OCI-LY7 (cell line): ENCODE measurements at regions not wholly inside any gene's neighbourhood (a gene's known extent, or its start where the extent isn't known, plus 50 kb on each side); places are given as distances from the start of the nearest gene placed in this dataset.

ENCODE experiments used
- BruUV-seq: library from RNA; stranded (reverse); fragments of 400-500 nt; replicated peaks from 2 replicates; lab custom pipeline; 2021; lab: Mats Ljungman, UMichigan
- CTCF ChIA-PET: fragments of 300-600 bp; sonication (Branson Sonifier 250); formaldehyde crosslinking; loops from one replicate; lab custom pipeline; 2022; ENCODE audit warnings: antibody characterized with exemption; ENCODE audit not compliant: unreplicated experiment; lab: Charles Lee
- POLR2A ChIA-PET: fragments of 300-600 bp; sonication (Branson Sonifier 250); formaldehyde crosslinking; loops from one replicate; lab custom pipeline; 2022; ENCODE audit warnings: antibody characterized with exemption; lab: Charles Lee
- DNase-seq: peaks from one replicate; pipeline ENCODE4 v3.0.0-alpha.2; 2015; ENCODE audit warnings: low spot score
- H2AFZ ChIP-seq: fragments of 200-600 bp; sonication (generic), shearing (Covaris generic); 2 replicates; pipeline ENCODE4 v1.6.1; 2014; ENCODE audit warnings: mild to moderate bottlenecking, antibody characterized with exemption, low read length, moderate library complexity
- H3K27ac ChIP-seq: fragments of 200-600 bp; sonication (generic); 2 replicates; pipeline ENCODE4 v1.5.1; 2014; ENCODE audit warnings: mixed run types, low read depth, mild to moderate bottlenecking, moderate library complexity, low read length, inconsistent platforms; ENCODE audit not compliant: poor library complexity, severe bottlenecking
- H3K36me3 ChIP-seq: fragments of 200-600 bp; sonication (generic); 2 replicates; pipeline ENCODE4 v1.6.1; 2014; ENCODE audit warnings: mild to moderate bottlenecking, antibody characterized with exemption, low read length, moderate library complexity, mixed read lengths; ENCODE audit not compliant: insufficient read depth
- H3K4me1 ChIP-seq: fragments of 200-600 bp; sonication (generic); 2 replicates; pipeline ENCODE4 v1.5.1; 2014; ENCODE audit warnings: mild to moderate bottlenecking, low read length; ENCODE audit not compliant: insufficient read depth, poor library complexity, severe bottlenecking
- H3K4me2 ChIP-seq: fragments of 200-600 bp; sonication (generic); 2 replicates; pipeline ENCODE4 v1.6.1; 2014; ENCODE audit warnings: mild to moderate bottlenecking, low read length
- H3K4me3 ChIP-seq: fragments of 200-600 bp; sonication (generic); 2 replicates; pipeline ENCODE4 v1.5.1; 2014; ENCODE audit warnings: mild to moderate bottlenecking, low read depth, low read length; ENCODE audit not compliant: poor library complexity, severe bottlenecking
- H3K79me2 ChIP-seq: fragments of 200-600 bp; sonication (generic); 2 replicates; pipeline ENCODE4 v1.6.1; 2016; ENCODE audit warnings: low read depth, mild to moderate bottlenecking, low read length, moderate library complexity, mixed read lengths; ENCODE audit not compliant: insufficient read depth
- H3K9me2 ChIP-seq: fragments of 200-600 bp; sonication (generic); 2 replicates; pipeline ENCODE4 v1.6.1; 2016; ENCODE audit warnings: mild to moderate bottlenecking, low read length, mixed read lengths; ENCODE audit not compliant: insufficient read depth
- H3K9me3 ChIP-seq: fragments of 200-600 bp; sonication (generic); 2 replicates; pipeline ENCODE4 v1.6.1; 2014; ENCODE audit warnings: mild to moderate bottlenecking, mixed run types, low read length, mixed read lengths
- H4K20me1 ChIP-seq: fragments of 200-600 bp; sonication (generic); 2 replicates; pipeline ENCODE4 v1.6.1; 2014; ENCODE audit warnings: mild to moderate bottlenecking, antibody characterized with exemption, low read length, moderate library complexity, mixed read lengths; ENCODE audit not compliant: insufficient read depth
- EZH2phosphoT487 ChIP-seq: fragments of 200-600 bp; sonication (generic); IDR thresholded peaks from 2 replicates; pipeline ENCODE4 v1.6.1; 2018; ENCODE audit warnings: low read depth, borderline replicate concordance, mild to moderate bottlenecking, mixed run types, antibody characterized with exemption, low read length, moderate library complexity, mixed read lengths
- intact Hi-C: fragments of 100-400 bp; cut with micrococcal nuclease; formaldehyde crosslinking; loops from one replicate; pipeline ENCODE4 v1.10.0; 2022; ENCODE audit not compliant: unreplicated experiment
- TF ChIP-seq, protein P1 (sequence below): fragments of 200-600 bp; sonication (generic); conservative IDR thresholded peaks from 2 replicates; pipeline ENCODE4 v1.5.1; 2014; ENCODE audit warnings: mild to moderate bottlenecking, antibody characterized with exemption, low read length, moderate library complexity, mixed read lengths

DNA sequence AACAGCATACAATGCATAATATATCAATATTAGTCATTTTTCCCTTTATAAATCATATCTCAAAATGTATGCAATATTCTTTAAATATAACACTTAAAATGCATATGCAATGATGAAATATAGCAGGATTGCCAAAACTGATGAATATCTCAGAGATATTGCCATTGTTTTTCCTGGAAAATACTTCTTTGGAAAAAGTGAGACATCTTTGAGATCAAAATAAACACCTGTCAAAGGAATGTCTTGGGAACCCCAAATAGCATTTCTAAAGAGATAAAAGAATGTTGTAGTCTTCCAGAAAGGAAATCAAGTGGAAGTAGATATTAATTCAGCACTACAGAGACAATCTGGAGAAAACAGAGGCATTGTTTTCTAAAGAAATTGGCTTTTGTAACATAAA lies 457.8 kb upstream of the UBE2E2 start:
- Histone ChIP-seq H3K79me2 (no peaks in the 10 kb centered on the region), H3K36me3 (no peaks in the 10 kb centered on the region), H2AFZ (no peak overlapping the region), H3K27ac (no peak overlapping the region), H3K4me3 (no peak overlapping the region), H3K9me3 (no peaks in the 10 kb centered on the region), H3K4me2 (no peak overlapping the region), H3K9me2 (no peaks in the 10 kb centered on the region), H3K4me1 (no peaks in the 10 kb centered on the region), H4K20me1 (no peaks in the 10 kb centered on the region)
- CTCF ChIA-PET = no interaction called here
- no TSS peak for BruUV-seq
- POLR2A ChIA-PET = no interaction called here
- intact Hi-C loops = no loop called here
- no peak for DNase-seq
- TF ChIP-seq, protein P1, sequence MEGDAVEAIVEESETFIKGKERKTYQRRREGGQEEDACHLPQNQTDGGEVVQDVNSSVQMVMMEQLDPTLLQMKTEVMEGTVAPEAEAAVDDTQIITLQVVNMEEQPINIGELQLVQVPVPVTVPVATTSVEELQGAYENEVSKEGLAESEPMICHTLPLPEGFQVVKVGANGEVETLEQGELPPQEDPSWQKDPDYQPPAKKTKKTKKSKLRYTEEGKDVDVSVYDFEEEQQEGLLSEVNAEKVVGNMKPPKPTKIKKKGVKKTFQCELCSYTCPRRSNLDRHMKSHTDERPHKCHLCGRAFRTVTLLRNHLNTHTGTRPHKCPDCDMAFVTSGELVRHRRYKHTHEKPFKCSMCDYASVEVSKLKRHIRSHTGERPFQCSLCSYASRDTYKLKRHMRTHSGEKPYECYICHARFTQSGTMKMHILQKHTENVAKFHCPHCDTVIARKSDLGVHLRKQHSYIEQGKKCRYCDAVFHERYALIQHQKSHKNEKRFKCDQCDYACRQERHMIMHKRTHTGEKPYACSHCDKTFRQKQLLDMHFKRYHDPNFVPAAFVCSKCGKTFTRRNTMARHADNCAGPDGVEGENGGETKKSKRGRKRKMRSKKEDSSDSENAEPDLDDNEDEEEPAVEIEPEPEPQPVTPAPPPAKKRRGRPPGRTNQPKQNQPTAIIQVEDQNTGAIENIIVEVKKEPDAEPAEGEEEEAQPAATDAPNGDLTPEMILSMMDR = no peak
- no peak for TF ChIP-seq EZH2phosphoT487

DNA sequence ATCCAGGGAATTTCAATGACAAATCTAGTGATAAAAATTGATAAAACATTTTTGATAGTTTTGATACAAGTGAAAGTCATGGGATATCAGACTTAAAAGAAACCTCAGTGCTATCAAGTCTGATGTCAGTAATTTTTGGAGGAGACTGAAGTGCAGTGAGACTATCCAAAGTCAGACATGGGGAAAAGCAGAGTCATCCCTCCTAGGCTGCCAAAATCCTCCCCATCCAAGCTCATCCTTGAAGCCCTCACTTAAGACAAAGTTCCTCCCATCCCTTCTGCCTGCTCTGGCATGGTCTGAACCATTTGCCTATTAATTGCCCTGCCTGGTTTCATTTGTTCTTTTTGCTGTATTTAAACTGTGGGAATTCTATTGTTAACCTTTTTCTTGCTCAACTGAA lies 456.9 kb upstream of the UBE2E2 start:
- H3K79me2 ChIP-seq = no peaks in the 10 kb centered on the region
- no TSS peak for BruUV-seq
- no peaks in the 10 kb centered on the region for H3K9me2 ChIP-seq
- no peak for TF ChIP-seq EZH2phosphoT487
- TF ChIP-seq, protein P1 = no peak
- ChIA-PET POLR2A (interaction anchor here (0.7 kb wide), 1 partner anchor 332 kb away, joined by 3 read pairs; no protein-coding TSS in a partner anchor), CTCF (no interaction called here)
- H3K4me3 ChIP-seq = no peak overlapping the region
- H4K20me1 ChIP-seq = no peaks in the 10 kb centered on the region
- H3K27ac ChIP-seq = no peak overlapping the region
- intact Hi-C loops = no loop called here
- H3K4me2 ChIP-seq = no peak overlapping the region
- no peaks in the 10 kb centered on the region for H3K9me3 ChIP-seq
- no peaks in the 10 kb centered on the region for H3K36me3 ChIP-seq
- H3K4me1 ChIP-seq = no peaks in the 10 kb centered on the region
- no peak for DNase-seq
- H2AFZ ChIP-seq = no peak overlapping the region

DNA sequence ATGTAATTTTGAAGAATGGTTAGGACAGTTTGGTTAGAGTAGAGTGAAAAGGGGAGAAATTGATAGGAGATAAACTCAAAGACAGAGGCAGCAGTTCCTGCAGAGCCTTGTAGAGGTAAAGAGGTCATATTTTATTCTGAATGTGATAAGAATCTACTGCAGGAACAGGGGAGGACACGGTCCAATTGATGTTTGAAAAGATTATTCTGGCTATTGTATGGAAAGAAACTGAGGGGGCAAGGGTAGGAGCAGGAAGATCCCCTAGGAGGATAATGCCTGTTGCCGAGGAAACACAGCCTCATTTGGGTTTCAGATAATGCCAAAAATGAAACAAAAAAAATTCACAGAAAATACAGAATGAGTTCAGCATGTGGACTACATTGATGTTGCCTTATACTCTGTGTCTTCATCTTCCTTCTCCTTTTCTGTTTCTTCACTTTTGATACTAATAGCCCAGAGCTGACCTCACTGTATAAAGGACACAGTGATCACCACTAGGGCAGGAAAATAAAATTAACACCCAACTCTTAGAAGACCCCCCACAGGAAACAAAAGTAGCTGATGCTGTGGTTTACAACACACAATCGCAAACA lies 454.6 kb upstream of the UBE2E2 start:
- BruUV-seq = no TSS peak
- ChIA-PET POLR2A (no interaction called here), CTCF (no interaction called here)
- no peaks in the 10 kb centered on the region for H3K4me1 ChIP-seq
- no peak overlapping the region for H3K4me2 ChIP-seq
- H3K79me2 ChIP-seq = no peaks in the 10 kb centered on the region
- intact Hi-C loops = no loop called here
- no peak for DNase-seq
- no peak for TF ChIP-seq EZH2phosphoT487
- TF ChIP-seq, protein P1 = no peak
- H3K9me3 ChIP-seq = no peaks in the 10 kb centered on the region
- no peak overlapping the region for H3K4me3 ChIP-seq
- no peak overlapping the region for H2AFZ ChIP-seq
- H3K36me3 ChIP-seq = no peaks in the 10 kb centered on the region
- no peaks in the 10 kb centered on the region for H4K20me1 ChIP-seq
- H3K9me2 ChIP-seq = no peaks in the 10 kb centered on the region
- no peak overlapping the region for H3K27ac ChIP-seq
